KOPT-K1 (cell line): ENCODE measurements at regions not wholly inside any gene's neighbourhood (a gene's known extent, or its start where the extent isn't known, plus 50 kb on each side); places are given as distances from the start of the nearest gene placed in this dataset.

Experiments used
- H3K27ac ChIP-seq: fragments of 200-600 bp; sonication (generic); 2 replicates; pipeline ENCODE4 v1.5.1; 2016; ENCODE audit warnings: antibody characterized with exemption, mild to moderate bottlenecking, low read depth, low read length; ENCODE audit not compliant: poor library complexity, severe bottlenecking
- H3K36me3 ChIP-seq: fragments of 200-600 bp; sonication (generic); 2 replicates; pipeline ENCODE4 v1.5.1; 2017; ENCODE audit warnings: antibody characterized with exemption, mild to moderate bottlenecking, low read length, moderate library complexity; ENCODE audit not compliant: insufficient read depth
- H3K9me3 ChIP-seq: fragments of 200-600 bp; sonication (generic); 2 replicates; pipeline ENCODE4 v1.5.1; 2017; ENCODE audit warnings: antibody characterized with exemption, low read length, mild to moderate bottlenecking; ENCODE audit not compliant: insufficient read depth, poor library complexity, severe bottlenecking

DNA sequence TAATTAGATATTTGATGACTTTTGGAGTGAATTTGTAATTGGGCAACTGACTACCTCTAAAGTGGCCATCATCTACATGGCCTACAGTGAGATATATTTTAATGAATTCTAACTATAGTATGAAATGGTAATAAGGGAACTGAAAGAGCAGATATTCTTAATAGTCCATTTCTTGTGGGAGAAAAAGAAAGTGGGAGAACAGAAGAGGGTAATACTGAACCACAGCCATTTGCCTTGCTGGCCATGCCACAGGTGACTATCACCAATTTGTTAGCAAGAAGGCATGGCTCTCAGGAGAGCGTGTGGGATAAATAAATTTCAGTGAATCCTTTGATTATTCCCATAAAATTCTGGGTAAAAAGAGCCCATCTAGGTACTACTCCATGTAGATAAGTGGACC lies 1074.0 kb upstream of the MAP3K7 start:
- no peaks in the 10 kb centered on the region for H3K36me3 ChIP-seq
- H3K27ac ChIP-seq, result no peak overlapping the region
- H3K9me3 ChIP-seq, result no peaks in the 10 kb centered on the region

GRCh38 chr6:91659891-91660290 lies 1073.0 kb upstream of the MAP3K7 start:
- Histone ChIP-seq H3K27ac (no peak overlapping the region), H3K9me3 (no peaks in the 10 kb centered on the region), H3K36me3 (no peaks in the 10 kb centered on the region)

- H3K9me3 ChIP-seq, result no peaks in the 10 kb centered on the region
- no peaks in the 10 kb centered on the region for H3K36me3 ChIP-seq
- H3K27ac ChIP-seq, result no peak overlapping the region
Measured at GRCh38 chr6:91654793-91655192, 1067.9 kb upstream of the MAP3K7 start.

DNA sequence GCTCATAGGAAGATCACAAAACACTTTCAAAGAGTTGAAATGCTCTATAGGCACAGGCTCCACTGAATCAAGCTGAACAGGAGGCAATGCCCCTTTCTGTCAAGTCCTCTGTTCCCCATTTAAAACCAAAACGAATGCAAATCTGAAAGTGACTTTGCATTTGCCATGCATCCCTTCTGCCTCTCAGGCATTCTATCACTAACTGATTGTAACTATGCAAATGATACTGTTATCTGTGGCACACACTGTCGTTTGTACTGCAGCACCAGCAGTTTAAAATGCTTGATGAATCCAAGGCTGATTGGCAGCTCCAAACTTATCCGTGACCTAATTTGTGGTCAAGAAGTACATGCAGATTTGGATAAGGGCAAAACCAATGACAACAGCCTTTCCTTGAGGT lies 1067.5 kb upstream of the MAP3K7 start:
- Histone ChIP-seq H3K9me3 (no peaks in the 10 kb centered on the region), H3K27ac (no peak overlapping the region)

DNA sequence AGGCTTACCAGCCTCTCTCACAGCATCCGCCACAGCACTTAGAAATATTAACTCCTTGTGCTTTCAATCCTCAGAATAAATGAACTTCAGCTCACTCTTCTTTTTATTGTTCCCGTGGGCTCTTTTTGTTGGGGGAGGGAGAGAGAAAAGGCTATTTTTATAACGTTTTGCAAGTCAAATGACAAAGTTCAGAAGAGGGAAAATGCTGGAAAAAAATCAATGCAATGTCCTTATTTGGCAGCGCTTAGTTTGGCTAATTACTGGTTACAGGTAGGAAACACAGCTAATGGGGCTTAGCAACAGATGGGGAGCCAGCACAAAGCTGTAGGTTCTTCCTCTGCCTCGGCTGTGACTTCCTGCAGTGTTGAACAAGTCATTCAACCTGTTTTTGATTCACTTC lies 1067.0 kb upstream of the MAP3K7 start:
- no peaks in the 10 kb centered on the region for H3K9me3 ChIP-seq
- H3K36me3 ChIP-seq, result no peaks in the 10 kb centered on the region
- H3K27ac ChIP-seq, result no peak overlapping the region

More for the DNA sequence above, 1067.5 kb upstream of the MAP3K7 start:
- no peaks in the 10 kb centered on the region for H3K36me3 ChIP-seq

GRCh38 chr6:91653076-91653723 lies 1066.3 kb upstream of the MAP3K7 start:
- Histone ChIP-seq H3K36me3 (no peaks in the 10 kb centered on the region), H3K27ac (no peak overlapping the region)

GRCh38 chr6:91646649-91647048 lies 1059.8 kb upstream of the MAP3K7 start:
- Histone ChIP-seq H3K27ac (no peak overlapping the region), H3K9me3 (no peaks in the 10 kb centered on the region), H3K36me3 (no peaks in the 10 kb centered on the region)

More at GRCh38 chr6:91653076-91653723, 1066.3 kb upstream of the MAP3K7 start:
- no peaks in the 10 kb centered on the region for H3K9me3 ChIP-seq

DNA sequence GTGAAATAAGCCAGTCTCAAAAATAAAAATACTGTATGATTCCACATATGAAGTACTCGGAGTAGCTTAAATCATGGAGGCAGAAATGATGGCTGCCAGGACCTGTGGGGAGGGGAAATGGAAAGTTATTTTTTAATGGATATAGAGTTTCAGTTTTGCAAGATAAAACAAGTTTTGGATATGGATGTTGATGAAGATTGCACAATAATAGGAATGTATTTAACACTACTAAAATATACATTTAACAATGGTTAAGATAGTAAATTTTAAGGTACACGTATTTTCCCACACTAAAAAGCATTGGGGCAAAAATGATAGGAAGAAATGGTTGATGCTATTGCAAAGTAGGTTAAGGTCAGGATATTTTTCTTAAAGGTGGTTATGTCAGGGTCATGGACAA lies 1058.9 kb upstream of the MAP3K7 start:
- no peaks in the 10 kb centered on the region for H3K9me3 ChIP-seq
- H3K36me3 ChIP-seq, result no peaks in the 10 kb centered on the region
- H3K27ac ChIP-seq, result no peak overlapping the region

DNA sequence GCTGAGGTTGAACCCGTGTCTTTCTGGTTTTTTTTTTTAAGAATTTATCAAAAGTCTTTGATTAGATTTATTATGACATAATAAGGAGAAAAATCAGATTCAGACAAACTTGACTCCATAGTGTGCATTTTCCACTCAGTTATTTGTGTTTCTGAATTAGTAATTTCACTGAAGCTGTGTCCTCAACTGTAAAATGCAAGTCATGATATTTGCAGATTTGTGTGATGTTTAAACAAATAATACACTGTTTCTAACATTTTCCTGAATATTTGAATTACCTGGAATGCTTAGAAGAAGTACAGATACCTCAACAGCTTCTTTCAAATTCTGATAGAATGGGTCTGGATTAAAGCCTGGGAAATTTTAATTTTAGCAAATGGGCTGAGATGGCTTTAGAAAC lies 1050.3 kb upstream of the MAP3K7 start:
- no peaks in the 10 kb centered on the region for H3K9me3 ChIP-seq
- no peak overlapping the region for H3K27ac ChIP-seq
- H3K36me3 ChIP-seq, result no peaks in the 10 kb centered on the region

GRCh38 chr6:91634791-91635190 lies 1047.9 kb upstream of the MAP3K7 start:
- no peaks in the 10 kb centered on the region for H3K36me3 ChIP-seq
- H3K9me3 ChIP-seq, result no peaks in the 10 kb centered on the region
- no peak overlapping the region for H3K27ac ChIP-seq

DNA sequence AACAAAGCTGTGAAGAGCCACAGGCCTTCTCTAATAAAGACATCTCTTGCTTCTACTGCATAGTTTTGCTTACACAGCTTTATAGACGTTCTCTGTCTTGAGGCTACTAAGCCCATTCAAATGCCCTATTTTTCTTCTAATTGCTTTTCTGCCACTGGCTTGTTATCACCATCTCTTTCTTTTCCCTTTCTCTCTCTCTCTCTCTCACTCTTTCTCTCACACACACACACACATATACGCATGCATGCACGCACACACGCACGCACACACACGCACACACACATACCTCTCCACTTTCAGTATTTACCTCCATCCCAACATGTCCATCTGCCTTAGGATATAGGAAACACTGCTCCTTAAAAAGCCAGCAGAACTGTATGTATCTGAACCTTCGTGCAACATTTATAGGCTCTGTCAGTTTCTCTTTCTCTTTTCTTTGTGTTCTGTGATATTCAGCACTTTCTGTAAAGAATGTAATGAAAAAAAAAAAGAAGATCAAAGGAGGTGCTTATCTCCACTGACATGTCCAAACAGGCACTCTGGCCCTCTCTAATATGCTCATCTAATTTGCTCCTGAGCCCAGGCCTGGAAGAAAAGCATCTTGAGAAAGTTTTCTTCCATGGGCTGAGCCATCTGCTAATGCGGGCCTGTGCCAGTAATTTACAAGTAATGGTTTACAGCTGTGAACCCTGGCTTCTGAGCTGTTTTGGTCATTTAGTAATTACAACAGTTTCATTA lies 1046.7 kb upstream of the MAP3K7 start:
- H3K36me3 ChIP-seq, result no peaks in the 10 kb centered on the region
- no peak overlapping the region for H3K27ac ChIP-seq
- H3K9me3 ChIP-seq, result no peaks in the 10 kb centered on the region

DNA sequence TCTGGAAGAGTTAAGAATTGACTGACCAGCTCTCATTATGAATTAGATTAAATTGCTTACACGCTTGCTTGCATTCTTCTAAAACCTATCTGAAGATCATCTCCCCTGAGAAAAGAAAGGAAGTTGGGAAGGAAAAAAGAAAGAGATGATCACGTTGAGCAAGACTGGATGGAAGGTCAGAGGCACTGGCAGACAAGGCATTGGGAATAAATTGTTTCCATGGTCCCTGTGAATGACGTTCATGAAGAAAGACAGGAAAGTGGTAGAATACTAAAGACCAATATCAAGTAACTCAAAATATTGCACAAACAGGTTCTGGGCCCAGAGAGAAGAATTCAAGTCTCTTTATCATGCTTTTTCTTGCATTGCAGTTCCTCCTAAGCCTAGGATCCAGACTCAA lies 1045.4 kb upstream of the MAP3K7 start:
- Histone ChIP-seq H3K27ac (no peak overlapping the region), H3K9me3 (no peaks in the 10 kb centered on the region), H3K36me3 (no peaks in the 10 kb centered on the region)

GRCh38 chr6:91631227-91631626 lies 1044.4 kb upstream of the MAP3K7 start:
- Histone ChIP-seq H3K27ac (no peak overlapping the region), H3K9me3 (no peaks in the 10 kb centered on the region), H3K36me3 (no peaks in the 10 kb centered on the region)

- H3K27ac ChIP-seq, result no peak overlapping the region
- no peaks in the 10 kb centered on the region for H3K9me3 ChIP-seq
- no peaks in the 10 kb centered on the region for H3K36me3 ChIP-seq
Measured at GRCh38 chr6:91626911-91627310, 1040.0 kb upstream of the MAP3K7 start.

GRCh38 chr6:91613481-91613880 lies 1026.6 kb upstream of the MAP3K7 start:
- Histone ChIP-seq H3K36me3 (no peaks in the 10 kb centered on the region), H3K27ac (no peak overlapping the region), H3K9me3 (no peaks in the 10 kb centered on the region)

DNA sequence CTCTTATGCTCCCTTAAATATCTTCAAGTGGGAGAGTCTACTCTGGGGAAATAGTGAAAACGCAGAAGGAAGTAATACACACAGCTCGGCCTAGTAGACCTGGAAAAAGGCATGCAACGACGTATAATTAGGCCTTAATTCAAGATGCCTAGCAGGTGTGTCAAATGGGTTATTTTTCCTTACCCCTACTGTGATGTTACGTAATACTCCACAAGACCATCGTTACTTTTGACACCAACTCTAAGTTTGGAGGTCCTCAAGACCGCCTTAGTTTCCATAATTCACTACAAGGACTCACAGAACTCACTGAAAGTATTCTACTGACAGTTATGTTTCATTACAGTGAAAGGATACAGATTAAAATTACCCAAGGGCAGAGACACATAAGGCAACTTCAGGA lies 1024.3 kb upstream of the MAP3K7 start:
- Histone ChIP-seq H3K27ac (no peak overlapping the region), H3K36me3 (no peaks in the 10 kb centered on the region), H3K9me3 (no peaks in the 10 kb centered on the region)
